ENCODE measurements at regions not wholly inside any gene's neighbourhood (a gene's known extent, or its start where the extent isn't known, plus 50 kb on each side); places are given as distances from the start of the nearest gene placed in this dataset.

DNA sequence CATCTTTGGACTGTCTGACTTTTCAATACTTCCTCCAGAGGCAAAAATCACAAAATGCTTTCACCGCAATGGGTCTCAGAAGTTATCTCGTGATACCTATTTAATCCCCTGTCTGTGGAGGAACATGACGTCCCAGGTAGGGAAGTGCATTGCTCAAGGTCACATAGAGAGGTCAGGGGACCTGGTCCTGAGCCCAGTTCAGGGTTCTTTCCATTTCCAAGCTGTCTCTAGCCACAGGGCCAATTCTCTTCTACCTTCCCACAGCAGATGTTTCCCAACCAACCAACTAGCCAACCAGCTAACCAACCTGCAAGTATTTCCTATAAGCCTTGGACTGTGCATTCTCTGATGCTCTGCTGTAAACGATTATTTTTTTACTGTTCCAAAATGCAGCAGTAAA, 122.2 kb upstream of the DLG1 start:
- no peak for FAIRE-seq

More for the DNA sequence above, 122.2 kb upstream of the DLG1 start:
- TF ChIP-seq JUN (IDR thresholded peaks at IDR 0.05; ENCODE audit: borderline replicate concordance, insufficient read depth, insufficient read length, low read depth) (no peak), EZH2 (IDR thresholded peaks at IDR 0.05; ENCODE audit: borderline replicate concordance, low read depth, low read length, severe bottlenecking) (no peak), FOS (IDR thresholded peaks at IDR 0.05; ENCODE audit: borderline replicate concordance, insufficient read depth, low read length) (no peak), POLR2A (IDR thresholded peaks at IDR 0.05; ENCODE audit: low read depth, low read length) (no peak), MYC (IDR thresholded peaks at IDR 0.05; ENCODE audit: low read depth, low read length) (no peak), GATA2 (IDR thresholded peaks at IDR 0.05; ENCODE audit: insufficient read depth, insufficient read length, low read depth, low read length) (no peak), POLR2AphosphoS5 (IDR thresholded peaks at IDR 0.05; ENCODE audit: insufficient read depth, low read depth, low read length) (no peak)
- TF ChIP-seq, protein P1, sequence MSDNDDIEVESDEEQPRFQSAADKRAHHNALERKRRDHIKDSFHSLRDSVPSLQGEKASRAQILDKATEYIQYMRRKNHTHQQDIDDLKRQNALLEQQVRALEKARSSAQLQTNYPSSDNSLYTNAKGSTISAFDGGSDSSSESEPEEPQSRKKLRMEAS (IDR thresholded peaks at IDR 0.05; ENCODE audit: insufficient read depth, insufficient read length) = no peak
- TF ChIP-seq, protein P2, sequence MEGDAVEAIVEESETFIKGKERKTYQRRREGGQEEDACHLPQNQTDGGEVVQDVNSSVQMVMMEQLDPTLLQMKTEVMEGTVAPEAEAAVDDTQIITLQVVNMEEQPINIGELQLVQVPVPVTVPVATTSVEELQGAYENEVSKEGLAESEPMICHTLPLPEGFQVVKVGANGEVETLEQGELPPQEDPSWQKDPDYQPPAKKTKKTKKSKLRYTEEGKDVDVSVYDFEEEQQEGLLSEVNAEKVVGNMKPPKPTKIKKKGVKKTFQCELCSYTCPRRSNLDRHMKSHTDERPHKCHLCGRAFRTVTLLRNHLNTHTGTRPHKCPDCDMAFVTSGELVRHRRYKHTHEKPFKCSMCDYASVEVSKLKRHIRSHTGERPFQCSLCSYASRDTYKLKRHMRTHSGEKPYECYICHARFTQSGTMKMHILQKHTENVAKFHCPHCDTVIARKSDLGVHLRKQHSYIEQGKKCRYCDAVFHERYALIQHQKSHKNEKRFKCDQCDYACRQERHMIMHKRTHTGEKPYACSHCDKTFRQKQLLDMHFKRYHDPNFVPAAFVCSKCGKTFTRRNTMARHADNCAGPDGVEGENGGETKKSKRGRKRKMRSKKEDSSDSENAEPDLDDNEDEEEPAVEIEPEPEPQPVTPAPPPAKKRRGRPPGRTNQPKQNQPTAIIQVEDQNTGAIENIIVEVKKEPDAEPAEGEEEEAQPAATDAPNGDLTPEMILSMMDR (IDR thresholded peaks at IDR 0.05; ENCODE audit: extremely low read depth in 1 of 2, insufficient read depth in 1 of 2, low read depth in 1 of 2, low read length in 2 of 2) = no peak
- no TSS peak for BruUV-seq (replicated peaks)
- ChIA-PET POLR2A (no interaction called here), CTCF (no interaction called here)
- no peak for DNase-seq (ENCODE audit: low read depth, low spot score)
- no peak overlapping the region for H3K27ac ChIP-seq (ENCODE audit: insufficient read depth, low read depth, low read length)
- H2AFZ ChIP-seq (ENCODE audit: low read depth, low read length) = no peak overlapping the region
- no peak overlapping the region for H3K4me3 ChIP-seq (replicated peaks in 1 of 3; ENCODE audit: insufficient read depth in 1 of 3, low read depth in 1 of 3, low read length in 3 of 3)
- H3K9ac ChIP-seq (replicated peaks; ENCODE audit: extremely low read depth, insufficient read depth, low read length) = no peak overlapping the region
- dilution Hi-C loops (cut with MboI; ENCODE audit: extremely low pct_ligation_motif_present, low sequenced_read_pairs) = no loop called here
- H3K4me2 ChIP-seq (ENCODE audit: insufficient read depth, low read length) = no peak overlapping the region
- no peaks in the 10 kb centered on the region for H3K9me1 ChIP-seq (replicated peaks; ENCODE audit: control insufficient read depth, extremely low read depth, insufficient read depth, low read length)
- H4K20me1 ChIP-seq (replicated peaks; ENCODE audit: control insufficient read depth, extremely low read depth, insufficient read depth, low read length) = no peaks in the 10 kb centered on the region
- peaks cover 7% of the 10 kb centered on the region for H3K4me1 ChIP-seq (ENCODE audit: control insufficient read depth, extremely low read depth, insufficient read depth, low read length)
- H3K36me3 ChIP-seq (ENCODE audit: control insufficient read depth in 2 of 2, extremely low read depth in 1 of 2, insufficient read depth in 2 of 2, low read length in 2 of 2) = no peaks in the 10 kb centered on the region
- peaks cover 4 to 10% of the 10 kb centered on the region in 2 experiments for H3K27me3 ChIP-seq (ENCODE audit: control insufficient read depth in 2 of 2, insufficient read depth in 2 of 2, low read length in 2 of 2)
- H3K9me3 ChIP-seq (replicated peaks; ENCODE audit: control insufficient read depth, insufficient read depth, low read length) = no peaks in the 10 kb centered on the region
- H3K79me2 ChIP-seq (ENCODE audit: control insufficient read depth, insufficient read depth, low read length) = no peaks in the 10 kb centered on the region
- intact Hi-C loops (cut with micrococcal nuclease) = no loop called here

Measured in endothelial cell of umbilical vein (primary cell).